NB4 (cell line): ENCODE measurements at regions not wholly inside any gene's neighbourhood (a gene's known extent, or its start where the extent isn't known, plus 50 kb on each side); places are given as distances from the start of the nearest gene placed in this dataset.

Experiments
- CTCF ChIP-seq: IDR thresholded peaks from one replicate; pipeline ENCODE4 v1.5.1; 2012; ENCODE audit warnings: low read depth, low read length
- POLR2A ChIP-seq: IDR thresholded peaks from 2 replicates; pipeline ENCODE4 v1.6.1; 2011; ENCODE audit warnings: mild to moderate bottlenecking; ENCODE audit not compliant: insufficient read length; ENCODE audit errors: extremely low read depth
- TF ChIP-seq, protein P1 (sequence below): IDR thresholded peaks from 2 replicates; pipeline ENCODE4 v1.6.1; 2011; ENCODE audit warnings: low read depth, low read length

- TF ChIP-seq CTCF (no peak), POLR2A (no peak)
- TF ChIP-seq, protein P1, sequence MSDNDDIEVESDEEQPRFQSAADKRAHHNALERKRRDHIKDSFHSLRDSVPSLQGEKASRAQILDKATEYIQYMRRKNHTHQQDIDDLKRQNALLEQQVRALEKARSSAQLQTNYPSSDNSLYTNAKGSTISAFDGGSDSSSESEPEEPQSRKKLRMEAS, result no peak
These were observed 264.5 kb upstream of the RASGRP1 start for GRCh38 chr15:38829086-38829485.
